Anterior cingulate cortex (tissue), 58 donors: ENCODE measurements at regions not wholly inside any gene's neighbourhood (a gene's known extent, or its start where the extent isn't known, plus 50 kb on each side); places are given as distances from the start of the nearest gene placed in this dataset.
"Not testable (repeated sequence)": the region's sequence is repeated elsewhere in the genome, so short reads cannot be mapped to it uniquely, and the experiment has no call there.

ENCODE experiments used
- DNase-seq, 58 donors: peaks; one replicate each; lab custom pipeline; 2025; lab: John Stamatoyannopoulos, UW

- DNase-seq: peak in 1 of 58 donors; percentile 0
Observed at GRCh38 chrX:89350024-89350423, 571.7 kb upstream of the TGIF2LX start.

- not testable (repeated sequence) for DNase-seq
Observed at GRCh38 chrX:89369904-89370303, 551.8 kb upstream of the TGIF2LX start.

- not testable (repeated sequence) for DNase-seq
Observed at GRCh38 chrX:89393004-89393403, 528.7 kb upstream of the TGIF2LX start.

- not testable (repeated sequence) for DNase-seq
Observed at GRCh38 chrX:89402818-89403217, 518.9 kb upstream of the TGIF2LX start.

- DNase-seq: not testable (repeated sequence)
Observed at GRCh38 chrX:89405148-89405547, 516.6 kb upstream of the TGIF2LX start.

GRCh38 chrX:89416930-89417329 lies 504.8 kb upstream of the TGIF2LX start:
- DNase-seq: not testable (repeated sequence)

- not testable (repeated sequence) for DNase-seq
Observed at GRCh38 chrX:89432652-89433231, 489.0 kb upstream of the TGIF2LX start.
